Activated CD4-positive, alpha-beta memory T cell treated with anti-CD3 and anti-CD28 coated beads for 36 hours (primary cell): ENCODE measurements at regions not wholly inside any gene's neighbourhood (a gene's known extent, or its start where the extent isn't known, plus 50 kb on each side); places are given as distances from the start of the nearest gene placed in this dataset.

Experiments
- CTCF ChIA-PET: fragments of 350-600 bp; sonication (Branson Sonifier 250); formaldehyde crosslinking; loops from one replicate; lab custom pipeline; 2021; ENCODE audit warnings: antibody characterized with exemption, inconsistent platforms; lab: Charles Lee
- POLR2A ChIA-PET: fragments of 350-600 bp; sonication (Branson Sonifier 250); formaldehyde crosslinking; loops from one replicate; lab custom pipeline; 2021; ENCODE audit warnings: antibody characterized with exemption; lab: Charles Lee
- DNase-seq: peaks from one replicate; pipeline ENCODE4 v3.0.0-alpha.2; 2020
- H3K27ac Mint-ChIP-seq: one replicate; pipeline ENCODE4 v1.8.0; 2021; ENCODE audit warnings: mixed read lengths
- H3K27me3 Mint-ChIP-seq: one replicate; pipeline ENCODE4 v1.8.0; 2021; ENCODE audit warnings: mixed read lengths
- H3K36me3 Mint-ChIP-seq: one replicate; pipeline ENCODE4 v1.8.0; 2021; ENCODE audit warnings: mixed read lengths
- H3K4me1 Mint-ChIP-seq: one replicate; pipeline ENCODE4 v1.8.0; 2021; ENCODE audit warnings: low read depth, mixed read lengths
- H3K4me3 Mint-ChIP-seq: one replicate; pipeline ENCODE4 v1.8.0; 2021; ENCODE audit warnings: mild to moderate bottlenecking, mixed read lengths
- H3K9me3 Mint-ChIP-seq: one replicate; pipeline ENCODE4 v1.8.0; 2021; ENCODE audit warnings: mixed read lengths
- intact Hi-C: fragments of 100-400 bp; cut with micrococcal nuclease; formaldehyde crosslinking; loops from one replicate; pipeline ENCODE4 v1.15.1; 2023

GRCh38 chr7:13185139-13185538 lies 497.7 kb downstream of the ARL4A start:
- no peak overlapping the region for H3K27ac Mint-ChIP-seq
- intact Hi-C loops = no loop called here
- H3K36me3 Mint-ChIP-seq = no peaks in the 10 kb centered on the region
- POLR2A ChIA-PET = no interaction called here
- DNase-seq = no peak
- H3K9me3 Mint-ChIP-seq = no peaks in the 10 kb centered on the region
- no peaks in the 10 kb centered on the region for H3K4me1 Mint-ChIP-seq
- peaks cover 9% of the 10 kb centered on the region for H3K27me3 Mint-ChIP-seq
- no peak overlapping the region for H3K4me3 Mint-ChIP-seq
- CTCF ChIA-PET = no interaction called here

GRCh38 chr7:13188236-13188805 lies 500.9 kb downstream of the ARL4A start:
- CTCF ChIA-PET = no interaction called here
- intact Hi-C loops = no loop called here

GRCh38 chr7:13188922-13189321 lies 501.5 kb downstream of the ARL4A start:
- ChIA-PET CTCF (no interaction called here), POLR2A (no interaction called here)
- peaks cover 6% of the 10 kb centered on the region for H3K27me3 Mint-ChIP-seq
- no peaks in the 10 kb centered on the region for H3K9me3 Mint-ChIP-seq
- no peak overlapping the region for H3K27ac Mint-ChIP-seq
- H3K4me3 Mint-ChIP-seq = no peak overlapping the region
- H3K4me1 Mint-ChIP-seq = no peaks in the 10 kb centered on the region
- DNase-seq = no peak
- intact Hi-C loops = no loop called here
- H3K36me3 Mint-ChIP-seq = no peaks in the 10 kb centered on the region

More at GRCh38 chr7:13188236-13188805, 500.9 kb downstream of the ARL4A start:
- H3K27me3 Mint-ChIP-seq = peaks cover 10% of the 10 kb centered on the region
- no peaks in the 10 kb centered on the region for H3K9me3 Mint-ChIP-seq
- H3K4me3 Mint-ChIP-seq = no peak overlapping the region
- H3K36me3 Mint-ChIP-seq = no peaks in the 10 kb centered on the region
- no peak for DNase-seq
- H3K4me1 Mint-ChIP-seq = no peaks in the 10 kb centered on the region
- POLR2A ChIA-PET = no interaction called here
- no peak overlapping the region for H3K27ac Mint-ChIP-seq

GRCh38 chr7:13189668-13190067 lies 502.2 kb downstream of the ARL4A start:
- ChIA-PET CTCF (no interaction called here), POLR2A (no interaction called here)
- Mint-ChIP-seq H3K27ac (no peak overlapping the region), H3K4me3 (no peak overlapping the region), H3K36me3 (no peaks in the 10 kb centered on the region), H3K27me3 (peaks cover 5% of the 10 kb centered on the region), H3K4me1 (no peaks in the 10 kb centered on the region), H3K9me3 (no peaks in the 10 kb centered on the region)
- DNase-seq = no peak
- intact Hi-C loops = no loop called here

- Mint-ChIP-seq H3K27ac (no peak overlapping the region), H3K4me3 (no peak overlapping the region), H3K27me3 (peaks cover 4% of the 10 kb centered on the region), H3K4me1 (no peaks in the 10 kb centered on the region), H3K9me3 (no peaks in the 10 kb centered on the region), H3K36me3 (no peaks in the 10 kb centered on the region)
- intact Hi-C loops = no loop called here
- POLR2A ChIA-PET = no interaction called here
- no peak for DNase-seq
- CTCF ChIA-PET = no interaction called here
These were observed 510.1 kb downstream of the ARL4A start for GRCh38 chr7:13197501-13197900.

- CTCF ChIA-PET = no interaction called here
- POLR2A ChIA-PET = no interaction called here
These were observed 510.6 kb downstream of the ARL4A start for GRCh38 chr7:13198036-13198435.

GRCh38 chr7:13198727-13199126 lies 511.3 kb downstream of the ARL4A start:
- no peaks in the 10 kb centered on the region for H3K9me3 Mint-ChIP-seq
- H3K4me3 Mint-ChIP-seq = no peak overlapping the region
- intact Hi-C loops = no loop called here
- H3K27ac Mint-ChIP-seq = no peak overlapping the region
- H3K36me3 Mint-ChIP-seq = no peaks in the 10 kb centered on the region
- no peak for DNase-seq
- no peaks in the 10 kb centered on the region for H3K4me1 Mint-ChIP-seq
- ChIA-PET POLR2A (no interaction called here), CTCF (no interaction called here)
- peaks cover 4% of the 10 kb centered on the region for H3K27me3 Mint-ChIP-seq

More at GRCh38 chr7:13198036-13198435, 510.6 kb downstream of the ARL4A start:
- Mint-ChIP-seq H3K4me1 (no peaks in the 10 kb centered on the region), H3K36me3 (no peaks in the 10 kb centered on the region), H3K27ac (no peak overlapping the region), H3K27me3 (peaks cover 4% of the 10 kb centered on the region), H3K9me3 (no peaks in the 10 kb centered on the region), H3K4me3 (no peak overlapping the region)
- no peak for DNase-seq
- intact Hi-C loops = no loop called here

- no peak overlapping the region for H3K4me3 Mint-ChIP-seq
- H3K36me3 Mint-ChIP-seq = no peaks in the 10 kb centered on the region
These were observed 514.2 kb downstream of the ARL4A start for GRCh38 chr7:13201628-13202027.

GRCh38 chr7:13217768-13218167 lies 530.3 kb downstream of the ARL4A start:
- Mint-ChIP-seq H3K9me3 (no peaks in the 10 kb centered on the region), H3K27me3 (no peaks in the 10 kb centered on the region), H3K36me3 (no peaks in the 10 kb centered on the region), H3K27ac (no peak overlapping the region), H3K4me1 (no peaks in the 10 kb centered on the region), H3K4me3 (no peak overlapping the region)
- intact Hi-C loops = no loop called here
- DNase-seq = no peak
- CTCF ChIA-PET = no interaction called here
- POLR2A ChIA-PET = no interaction called here

More at GRCh38 chr7:13201628-13202027, 514.2 kb downstream of the ARL4A start:
- Mint-ChIP-seq H3K27ac (no peak overlapping the region), H3K9me3 (no peaks in the 10 kb centered on the region), H3K4me1 (no peaks in the 10 kb centered on the region), H3K27me3 (peaks cover 4% of the 10 kb centered on the region)
- DNase-seq = no peak
- POLR2A ChIA-PET = no interaction called here
- CTCF ChIA-PET = no interaction called here
- intact Hi-C loops = no loop called here

GRCh38 chr7:13225068-13225467 lies 537.6 kb downstream of the ARL4A start:
- H3K27me3 Mint-ChIP-seq = no peaks in the 10 kb centered on the region
- no peaks in the 10 kb centered on the region for H3K9me3 Mint-ChIP-seq
- H3K4me3 Mint-ChIP-seq = no peak overlapping the region
- H3K36me3 Mint-ChIP-seq = no peaks in the 10 kb centered on the region
- H3K27ac Mint-ChIP-seq = no peak overlapping the region
- ChIA-PET CTCF (no interaction called here), POLR2A (no interaction called here)
- DNase-seq = no peak
- H3K4me1 Mint-ChIP-seq = no peaks in the 10 kb centered on the region
- intact Hi-C loops = no loop called here

- H3K27ac Mint-ChIP-seq = no peak overlapping the region
- CTCF ChIA-PET = no interaction called here
- POLR2A ChIA-PET = no interaction called here
- no peaks in the 10 kb centered on the region for H3K36me3 Mint-ChIP-seq
- no peak overlapping the region for H3K4me3 Mint-ChIP-seq
- no peaks in the 10 kb centered on the region for H3K9me3 Mint-ChIP-seq
- DNase-seq = no peak
- no peaks in the 10 kb centered on the region for H3K27me3 Mint-ChIP-seq
- no peaks in the 10 kb centered on the region for H3K4me1 Mint-ChIP-seq
- intact Hi-C loops = no loop called here
These were observed 539.0 kb downstream of the ARL4A start for GRCh38 chr7:13226385-13226784.

GRCh38 chr7:13231216-13231615 lies 543.8 kb downstream of the ARL4A start:
- CTCF ChIA-PET = no interaction called here
- no peaks in the 10 kb centered on the region for H3K4me1 Mint-ChIP-seq

GRCh38 chr7:13235436-13235835 lies 548.0 kb downstream of the ARL4A start:
- no peak overlapping the region for H3K4me3 Mint-ChIP-seq
- POLR2A ChIA-PET = no interaction called here
- CTCF ChIA-PET = no interaction called here

More at GRCh38 chr7:13231216-13231615, 543.8 kb downstream of the ARL4A start:
- Mint-ChIP-seq H3K36me3 (no peaks in the 10 kb centered on the region), H3K27me3 (peaks cover 4% of the 10 kb centered on the region), H3K9me3 (no peaks in the 10 kb centered on the region), H3K27ac (no peak overlapping the region), H3K4me3 (no peak overlapping the region)
- POLR2A ChIA-PET = no interaction called here
- DNase-seq = no peak
- intact Hi-C loops = no loop called here

More at GRCh38 chr7:13235436-13235835, 548.0 kb downstream of the ARL4A start:
- intact Hi-C loops = no loop called here
- H3K36me3 Mint-ChIP-seq = no peaks in the 10 kb centered on the region
- H3K27me3 Mint-ChIP-seq = peaks cover 4% of the 10 kb centered on the region
- H3K27ac Mint-ChIP-seq = no peak overlapping the region
- H3K9me3 Mint-ChIP-seq = no peaks in the 10 kb centered on the region
- DNase-seq = no peak
- no peaks in the 10 kb centered on the region for H3K4me1 Mint-ChIP-seq
